ENCODE measurements at regions not wholly inside any gene's neighbourhood (a gene's known extent, or its start where the extent isn't known, plus 50 kb on each side); places are given as distances from the start of the nearest gene placed in this dataset.

DNA sequence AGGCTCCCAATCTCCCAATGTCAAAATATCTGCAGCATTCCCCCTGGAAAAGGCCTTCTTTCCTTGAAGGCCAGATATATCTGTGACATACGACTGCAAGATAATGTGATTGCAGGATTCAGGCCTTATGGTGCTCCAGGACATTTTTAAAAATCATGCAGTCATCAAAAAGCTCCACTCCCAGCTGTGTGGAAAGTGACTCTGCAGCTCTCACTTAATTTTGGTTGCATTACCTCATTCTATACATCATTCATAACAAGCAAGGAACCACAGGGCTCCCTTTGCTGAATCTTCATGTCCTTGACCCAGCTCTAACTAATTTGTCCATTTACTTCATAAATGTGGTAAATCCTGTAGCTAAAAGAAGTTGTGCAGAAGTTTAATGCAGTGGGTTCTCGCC is 386.2 kb upstream of the SLC30A5 start:
- TF ChIP-seq, protein P1, sequence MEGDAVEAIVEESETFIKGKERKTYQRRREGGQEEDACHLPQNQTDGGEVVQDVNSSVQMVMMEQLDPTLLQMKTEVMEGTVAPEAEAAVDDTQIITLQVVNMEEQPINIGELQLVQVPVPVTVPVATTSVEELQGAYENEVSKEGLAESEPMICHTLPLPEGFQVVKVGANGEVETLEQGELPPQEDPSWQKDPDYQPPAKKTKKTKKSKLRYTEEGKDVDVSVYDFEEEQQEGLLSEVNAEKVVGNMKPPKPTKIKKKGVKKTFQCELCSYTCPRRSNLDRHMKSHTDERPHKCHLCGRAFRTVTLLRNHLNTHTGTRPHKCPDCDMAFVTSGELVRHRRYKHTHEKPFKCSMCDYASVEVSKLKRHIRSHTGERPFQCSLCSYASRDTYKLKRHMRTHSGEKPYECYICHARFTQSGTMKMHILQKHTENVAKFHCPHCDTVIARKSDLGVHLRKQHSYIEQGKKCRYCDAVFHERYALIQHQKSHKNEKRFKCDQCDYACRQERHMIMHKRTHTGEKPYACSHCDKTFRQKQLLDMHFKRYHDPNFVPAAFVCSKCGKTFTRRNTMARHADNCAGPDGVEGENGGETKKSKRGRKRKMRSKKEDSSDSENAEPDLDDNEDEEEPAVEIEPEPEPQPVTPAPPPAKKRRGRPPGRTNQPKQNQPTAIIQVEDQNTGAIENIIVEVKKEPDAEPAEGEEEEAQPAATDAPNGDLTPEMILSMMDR (CRISPR knock-in tag; IDR thresholded peaks at IDR 0.05): no peak
- TF ChIP-seq POLR2AphosphoS5 (IDR thresholded peaks at IDR 0.05; ENCODE audit: low read depth, low read length) (no peak), POLR2A (IDR thresholded peaks at IDR 0.05; ENCODE audit: insufficient read depth in 1 of 2, low read depth in 2 of 2, low read length in 2 of 2) (no peak), ZNF235 (CRISPR knock-in tag; IDR thresholded peaks at IDR 0.05; ENCODE audit: borderline replicate concordance) (no peak), TCF7 (IDR thresholded peaks at IDR 0.05; ENCODE audit: low read depth) (no peak)
- TF ChIP-seq, protein P2, sequence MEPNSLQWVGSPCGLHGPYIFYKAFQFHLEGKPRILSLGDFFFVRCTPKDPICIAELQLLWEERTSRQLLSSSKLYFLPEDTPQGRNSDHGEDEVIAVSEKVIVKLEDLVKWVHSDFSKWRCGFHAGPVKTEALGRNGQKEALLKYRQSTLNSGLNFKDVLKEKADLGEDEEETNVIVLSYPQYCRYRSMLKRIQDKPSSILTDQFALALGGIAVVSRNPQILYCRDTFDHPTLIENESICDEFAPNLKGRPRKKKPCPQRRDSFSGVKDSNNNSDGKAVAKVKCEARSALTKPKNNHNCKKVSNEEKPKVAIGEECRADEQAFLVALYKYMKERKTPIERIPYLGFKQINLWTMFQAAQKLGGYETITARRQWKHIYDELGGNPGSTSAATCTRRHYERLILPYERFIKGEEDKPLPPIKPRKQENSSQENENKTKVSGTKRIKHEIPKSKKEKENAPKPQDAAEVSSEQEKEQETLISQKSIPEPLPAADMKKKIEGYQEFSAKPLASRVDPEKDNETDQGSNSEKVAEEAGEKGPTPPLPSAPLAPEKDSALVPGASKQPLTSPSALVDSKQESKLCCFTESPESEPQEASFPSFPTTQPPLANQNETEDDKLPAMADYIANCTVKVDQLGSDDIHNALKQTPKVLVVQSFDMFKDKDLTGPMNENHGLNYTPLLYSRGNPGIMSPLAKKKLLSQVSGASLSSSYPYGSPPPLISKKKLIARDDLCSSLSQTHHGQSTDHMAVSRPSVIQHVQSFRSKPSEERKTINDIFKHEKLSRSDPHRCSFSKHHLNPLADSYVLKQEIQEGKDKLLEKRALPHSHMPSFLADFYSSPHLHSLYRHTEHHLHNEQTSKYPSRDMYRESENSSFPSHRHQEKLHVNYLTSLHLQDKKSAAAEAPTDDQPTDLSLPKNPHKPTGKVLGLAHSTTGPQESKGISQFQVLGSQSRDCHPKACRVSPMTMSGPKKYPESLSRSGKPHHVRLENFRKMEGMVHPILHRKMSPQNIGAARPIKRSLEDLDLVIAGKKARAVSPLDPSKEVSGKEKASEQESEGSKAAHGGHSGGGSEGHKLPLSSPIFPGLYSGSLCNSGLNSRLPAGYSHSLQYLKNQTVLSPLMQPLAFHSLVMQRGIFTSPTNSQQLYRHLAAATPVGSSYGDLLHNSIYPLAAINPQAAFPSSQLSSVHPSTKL (CRISPR knock-in tag; IDR thresholded peaks at IDR 0.05): no peak

Data from HepG2 (cell line).